WTC11 (cell line): ENCODE measurements at regions not wholly inside any gene's neighbourhood (a gene's known extent, or its start where the extent isn't known, plus 50 kb on each side); places are given as distances from the start of the nearest gene placed in this dataset.

Source experiments
- CBFB ChIP-seq: sonication (generic); formaldehyde crosslinking; IDR thresholded peaks from 2 replicates; pipeline ENCODE4 v1.8.1; 2022; ENCODE audit warnings: mild to moderate bottlenecking, low read depth, missing genetic modification reagents
- CREM ChIP-seq: sonication (generic); formaldehyde crosslinking; IDR thresholded peaks from 2 replicates; pipeline ENCODE4 v1.8.1; 2022; ENCODE audit warnings: mild to moderate bottlenecking, missing genetic modification reagents, moderate library complexity
- CTCF ChIP-seq: fragments of 200-600 bp; IDR thresholded peaks from 2 replicates; pipeline ENCODE4 v1.8.0; 2022; ENCODE audit warnings: antibody characterized with exemption
- E2F4 ChIP-seq: sonication (generic); formaldehyde crosslinking; IDR thresholded peaks from 2 replicates; pipeline ENCODE4 v1.8.1; 2022; ENCODE audit warnings: low read depth, mild to moderate bottlenecking, moderate library complexity, missing genetic modification reagents, borderline replicate concordance
- ELF4 ChIP-seq: sonication (generic); formaldehyde crosslinking; IDR thresholded peaks from 2 replicates; pipeline ENCODE4 v1.8.1; 2022; ENCODE audit warnings: low read depth, mild to moderate bottlenecking, moderate library complexity, missing genetic modification reagents
- NFE2L1 ChIP-seq: sonication (generic); formaldehyde crosslinking; IDR thresholded peaks from 2 replicates; pipeline ENCODE4 v1.8.1; 2023; ENCODE audit warnings: missing genetic modification reagents
- SP1 ChIP-seq: sonication (generic); formaldehyde crosslinking; conservative IDR thresholded peaks from 2 replicates; pipeline ENCODE4 v1.8.1; 2022; ENCODE audit warnings: missing genetic modification reagents
- USF2 ChIP-seq: sonication (generic); formaldehyde crosslinking; IDR thresholded peaks from 2 replicates; pipeline ENCODE4 v1.8.1; 2023; ENCODE audit warnings: mild to moderate bottlenecking, missing genetic modification reagents, moderate library complexity
- ZBTB43 ChIP-seq: sonication (generic); formaldehyde crosslinking; IDR thresholded peaks from 2 replicates; pipeline ENCODE4 v1.8.1; 2023; ENCODE audit warnings: mild to moderate bottlenecking, missing genetic modification reagents
- ZNF219 ChIP-seq: sonication (generic); formaldehyde crosslinking; IDR thresholded peaks from 2 replicates; pipeline ENCODE4 v1.8.0; 2023; ENCODE audit warnings: missing genetic modification reagents, mild to moderate bottlenecking, borderline replicate concordance
- ZNF416 ChIP-seq: fragments of 250-450 bp; sonication (Bioruptor Pico); IDR thresholded peaks from 2 replicates; pipeline ENCODE4 v1.9.0; 2021; ENCODE audit warnings: mild to moderate bottlenecking, inconsistent platforms

GRCh38 chr13:76523740-76524340 lies 362.4 kb downstream of the KCTD12 start:
- no peak for TF ChIP-seq NFE2L1 (CRISPR knock-in tag)
- no peak for TF ChIP-seq CREM
- no peak for TF ChIP-seq USF2 (CRISPR knock-in tag)
- no peak for TF ChIP-seq ZBTB43 (CRISPR knock-in tag)
- no peak for TF ChIP-seq CTCF
- TF ChIP-seq SP1 (CRISPR knock-in tag), result no peak
- TF ChIP-seq CBFB (CRISPR knock-in tag), result no peak
- TF ChIP-seq ZNF219 (CRISPR knock-in tag), result no peak
- TF ChIP-seq ELF4 (CRISPR knock-in tag), result no peak
- no peak for TF ChIP-seq E2F4 (CRISPR knock-in tag)
- TF ChIP-seq ZNF416 (CRISPR knock-in tag), result no peak
